ENCODE measurements at regions not wholly inside any gene's neighbourhood (a gene's known extent, or its start where the extent isn't known, plus 50 kb on each side); places are given as distances from the start of the nearest gene placed in this dataset.

DNA sequence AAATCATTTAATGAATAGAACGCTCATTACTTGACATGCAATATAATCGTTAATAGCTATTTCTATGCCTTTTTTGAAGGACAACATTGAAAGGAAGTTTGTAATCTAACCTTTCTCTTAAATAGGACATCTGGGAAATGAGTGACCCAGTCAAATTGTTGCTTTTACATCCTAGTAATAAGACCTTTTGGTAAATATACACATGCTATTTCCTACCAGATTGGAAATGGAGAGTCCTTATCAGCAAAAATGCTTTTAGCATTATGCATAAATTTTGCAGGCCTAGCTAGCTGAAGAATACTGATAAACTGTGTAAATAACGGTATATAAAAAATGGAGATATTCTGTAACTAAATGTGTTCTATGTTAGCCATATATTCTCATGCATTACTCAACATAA, 567.3 kb upstream of the DSEL start:
- no peak for DNase-seq

DNA sequence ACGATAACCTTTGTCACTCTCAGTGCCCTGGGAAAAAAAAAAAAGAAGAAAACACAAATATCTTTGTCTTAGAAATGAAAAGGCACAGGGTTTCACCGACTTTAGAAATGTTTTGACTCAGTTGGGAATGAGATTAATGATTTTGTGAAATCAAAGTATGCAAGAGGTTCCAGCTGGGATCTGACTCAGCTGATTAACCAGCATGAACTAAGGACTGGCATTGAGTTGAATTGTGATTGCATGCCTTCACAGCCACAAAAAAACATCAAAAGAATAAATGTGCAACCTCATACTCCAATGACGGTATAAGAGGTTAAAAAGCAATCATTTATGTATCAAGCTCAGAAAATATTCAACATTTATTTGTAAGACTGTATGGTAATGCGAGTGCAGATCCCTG, 566.6 kb upstream of the DSEL start:
- no peak for DNase-seq

DNA sequence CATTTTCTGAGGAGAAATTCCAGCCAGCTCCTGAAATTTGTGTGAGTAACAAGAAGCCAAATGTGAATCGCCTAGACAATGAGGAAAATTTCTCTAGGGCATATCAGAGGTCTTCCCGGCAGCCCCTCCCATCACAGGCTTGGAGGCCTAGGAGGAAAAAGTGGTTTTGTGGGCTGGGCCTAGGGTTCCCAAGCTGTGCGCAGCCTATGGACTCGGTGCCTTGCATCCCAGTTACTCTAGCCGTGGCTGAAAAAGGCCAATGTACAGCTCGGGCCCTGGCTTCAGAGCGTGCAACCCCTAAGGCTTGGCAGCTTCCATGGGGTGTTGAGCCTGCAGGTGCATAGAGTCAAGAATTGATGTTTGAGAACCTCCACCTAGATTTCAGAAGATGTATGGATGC, 556.2 kb upstream of the DSEL start:
- DNase-seq: no peak

DNA sequence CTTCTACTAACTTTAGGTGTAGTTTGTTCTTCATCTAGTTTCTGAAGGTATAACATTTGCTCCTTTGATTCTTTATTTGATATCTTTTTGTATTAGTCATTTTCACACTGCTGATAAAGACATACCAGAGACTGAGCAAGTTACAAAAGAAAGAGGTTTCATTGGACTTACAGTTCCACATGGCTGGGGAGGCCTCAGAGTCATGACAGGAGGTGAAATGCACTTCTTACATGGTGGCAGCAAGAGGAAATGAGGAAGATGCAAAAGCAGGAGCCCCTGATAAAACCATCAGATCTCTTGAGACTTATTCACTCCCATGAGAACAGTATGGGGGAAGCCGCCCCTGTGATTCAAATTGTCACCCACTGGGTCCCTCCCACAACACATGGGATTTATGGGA, 544.4 kb upstream of the DSEL start:
- DNase-seq: no peak

DNA sequence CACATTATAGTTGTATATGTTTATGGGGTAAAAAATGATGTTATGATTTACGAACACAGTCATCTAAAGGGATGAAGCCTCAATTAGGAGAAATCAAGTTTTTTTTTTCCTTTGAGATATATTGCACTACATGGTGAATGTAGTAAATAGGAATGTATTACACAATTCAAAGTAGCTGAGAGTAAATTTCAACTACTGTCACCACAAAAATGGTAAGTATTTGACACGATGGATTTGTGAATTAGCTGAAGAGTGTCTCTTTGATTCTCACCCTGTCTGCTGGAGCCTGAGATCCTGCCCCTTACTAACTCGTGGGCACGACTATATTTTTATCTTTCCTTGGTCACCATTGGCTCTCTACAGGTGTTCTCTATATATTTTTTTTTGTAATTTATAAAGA, 540.4 kb upstream of the DSEL start:
- DNase-seq: no peak

DNA sequence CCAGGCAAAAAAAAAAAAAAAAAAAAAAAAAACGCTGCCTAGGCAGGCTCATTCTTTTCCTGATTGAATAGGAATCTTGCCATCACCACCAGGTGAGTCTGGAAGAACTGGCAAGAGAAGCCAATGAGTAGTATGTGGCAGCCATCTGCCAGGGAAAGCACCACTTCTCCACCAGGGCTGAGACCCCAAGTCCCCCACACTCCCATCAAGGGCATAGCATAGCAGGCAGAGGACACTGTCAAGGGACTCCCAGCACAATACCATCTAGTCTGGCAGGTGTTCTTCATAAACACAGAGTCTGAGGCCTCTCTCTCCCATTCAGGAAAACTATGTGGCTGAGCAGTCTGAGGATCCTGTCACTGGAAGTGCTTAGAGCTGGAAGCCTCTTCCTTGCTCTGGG, 538.1 kb upstream of the DSEL start:
- no peak for DNase-seq

DNA sequence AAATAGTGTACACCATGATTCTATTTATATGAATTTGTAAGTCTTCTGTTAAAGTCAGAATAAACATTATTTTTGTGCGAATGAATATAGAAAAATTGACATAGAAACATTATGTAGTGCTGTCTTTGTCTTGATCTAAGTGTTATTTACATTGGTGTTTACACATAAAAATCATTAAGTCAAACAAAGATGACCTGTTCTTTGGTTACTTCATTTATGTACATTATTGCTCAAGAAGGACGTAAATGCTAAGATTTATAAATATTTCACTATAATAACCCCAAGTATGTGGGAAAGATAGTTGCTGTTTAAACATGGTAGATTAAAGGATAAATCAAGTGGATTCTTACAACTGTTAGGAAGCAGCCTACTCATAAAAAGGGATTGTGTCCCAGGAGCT, 536.8 kb upstream of the DSEL start:
- no peak for DNase-seq

DNA sequence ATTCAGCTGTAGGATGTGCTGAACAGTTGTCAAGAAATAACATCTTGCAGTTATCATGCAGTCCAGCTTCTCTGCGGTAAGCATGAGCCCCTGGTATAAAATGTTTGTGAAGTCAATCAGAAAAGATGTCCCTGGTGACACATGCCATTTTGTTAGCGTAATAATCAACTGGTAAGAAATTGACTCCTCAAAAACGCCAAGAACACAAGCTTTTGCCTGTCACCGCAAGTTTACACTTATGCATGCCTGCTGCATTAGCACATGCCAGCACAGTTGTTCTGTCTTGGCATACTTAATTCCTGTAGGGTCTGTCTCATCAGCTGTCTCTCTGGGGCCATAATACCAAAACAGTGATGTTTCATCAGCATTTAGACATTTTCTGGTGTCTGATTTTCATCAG, 524.8 kb upstream of the DSEL start:
- no peak for DNase-seq

DNA sequence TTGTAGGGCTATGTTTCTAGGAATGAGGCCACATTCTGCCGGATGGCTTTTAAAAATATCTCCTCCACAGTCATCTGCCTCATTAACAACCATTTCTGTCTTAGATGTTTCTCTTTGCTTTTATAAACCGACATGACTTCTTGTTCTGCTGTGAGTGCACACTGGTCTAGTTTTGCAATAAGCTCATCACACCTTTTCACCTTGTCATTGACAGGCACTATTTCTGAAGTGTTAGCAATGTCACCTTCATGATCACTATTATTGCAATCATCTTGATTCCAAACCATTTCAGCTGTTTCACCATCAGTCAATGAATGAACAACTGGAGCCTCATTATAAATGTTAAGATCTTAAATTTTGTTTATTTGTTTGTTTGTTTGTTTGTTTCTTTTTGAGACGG, 523.7 kb upstream of the DSEL start:
- no peak for DNase-seq

DNA sequence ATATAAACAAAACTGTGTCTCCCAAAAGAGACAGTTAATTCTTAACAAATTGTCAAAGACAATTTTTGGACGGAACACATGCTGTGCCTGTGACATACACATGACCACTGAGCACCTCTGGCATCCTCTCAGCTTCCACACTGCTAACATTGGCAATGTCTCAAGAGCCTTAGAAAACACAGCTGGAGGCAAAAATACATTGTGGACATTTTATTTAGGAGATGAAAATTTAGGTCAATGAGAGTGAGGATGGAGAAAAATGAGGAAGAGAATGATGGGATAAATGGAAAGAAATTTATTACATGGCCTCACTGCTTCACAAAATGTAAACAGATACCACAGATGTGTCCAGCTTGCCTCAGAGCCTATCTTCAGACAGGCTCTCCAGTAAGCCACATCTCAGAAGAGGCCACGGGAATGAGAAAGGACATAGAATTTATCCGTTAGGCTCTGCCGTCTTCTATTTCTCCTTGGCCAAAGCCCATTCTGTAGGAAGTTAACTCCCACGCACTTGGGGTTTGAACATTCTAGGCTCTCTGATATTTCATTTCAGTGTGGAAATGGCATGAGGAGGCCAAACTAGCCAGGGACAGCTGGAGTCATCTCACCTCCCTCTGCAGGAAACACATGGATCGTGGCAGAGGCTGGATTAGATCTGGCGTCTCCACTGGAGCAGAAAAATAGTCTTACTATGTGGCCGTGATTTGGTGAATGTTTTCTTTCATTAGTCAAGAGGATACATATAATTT, 519.4 kb upstream of the DSEL start:
- no peak for DNase-seq

DNA sequence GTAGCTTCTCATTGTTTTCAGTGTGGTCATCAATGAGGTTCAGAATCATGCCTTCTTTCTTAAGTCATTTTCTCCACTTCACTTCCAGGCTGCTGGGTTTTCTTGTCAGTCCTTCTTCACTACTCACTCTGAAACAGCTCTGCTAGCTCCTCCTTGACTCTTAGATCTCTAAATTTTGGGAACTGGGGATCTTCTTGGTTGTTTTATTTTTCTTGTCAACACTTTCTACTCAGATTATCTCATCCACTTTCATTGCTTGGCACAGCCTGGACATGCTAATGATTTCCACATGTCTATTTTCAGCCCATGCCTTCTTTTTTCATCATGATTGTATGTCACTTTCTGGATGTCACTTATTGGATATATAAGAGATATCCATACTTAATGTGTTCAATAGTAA, 517.8 kb upstream of the DSEL start:
- no peak for DNase-seq

DNA sequence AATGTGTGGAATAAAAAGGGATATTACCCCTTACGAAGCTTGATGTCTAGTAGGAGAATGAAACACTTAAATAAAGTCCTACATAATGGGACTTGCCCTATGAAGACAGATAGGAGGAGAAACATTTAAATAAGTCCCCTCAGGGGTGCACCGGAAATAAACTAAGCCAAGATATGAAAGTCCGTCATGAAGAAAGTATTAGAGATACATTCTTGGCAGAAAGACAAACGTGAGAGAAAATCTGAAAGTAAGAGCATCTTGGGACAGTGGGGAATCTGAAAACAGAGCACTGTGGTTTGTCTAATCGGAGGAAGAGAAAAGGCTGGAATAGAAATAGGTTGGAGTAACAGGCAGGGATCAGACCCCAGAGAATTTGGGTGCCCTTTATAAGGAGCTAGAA, 516.9 kb upstream of the DSEL start:
- no peak for DNase-seq

DNA sequence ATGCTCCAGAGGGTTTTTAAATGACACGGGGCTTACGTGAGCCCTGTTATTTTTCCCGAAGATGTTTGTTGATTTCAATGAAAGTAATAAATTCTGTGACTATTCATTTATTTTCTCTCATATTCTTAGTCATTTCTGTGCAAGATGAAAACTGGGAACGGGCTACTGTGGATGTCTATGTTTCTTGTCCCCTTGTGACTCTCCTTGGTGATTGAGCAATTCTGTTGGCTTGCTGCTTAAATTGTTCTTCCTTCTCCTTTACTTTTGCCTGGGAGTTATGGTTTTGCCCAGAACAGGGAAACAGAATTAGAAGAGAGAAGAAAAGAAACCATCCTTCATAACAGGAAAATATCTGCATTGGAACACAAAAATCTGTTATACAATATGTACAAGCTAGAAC, 508.2 kb upstream of the DSEL start:
- DNase-seq: no peak

DNA sequence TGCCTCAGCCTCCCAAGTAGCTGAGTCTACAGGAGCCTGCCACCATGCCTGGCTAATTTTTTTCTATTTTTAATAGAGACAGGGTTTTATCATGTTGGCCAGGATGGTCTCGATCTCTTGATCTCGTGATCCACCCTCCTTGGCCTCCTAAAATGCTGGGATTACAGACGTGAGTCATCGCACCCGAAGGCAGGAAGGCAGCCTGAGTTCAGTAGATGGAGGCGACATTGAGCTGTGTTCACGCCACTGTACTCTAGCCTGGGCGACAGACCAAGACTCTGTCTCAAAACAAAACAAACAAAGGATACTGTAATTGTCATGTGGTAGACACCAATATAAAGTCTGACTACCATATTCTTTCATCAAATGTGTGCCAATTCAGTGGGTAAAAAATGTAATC, 500.9 kb upstream of the DSEL start:
- no peak for DNase-seq

DNA sequence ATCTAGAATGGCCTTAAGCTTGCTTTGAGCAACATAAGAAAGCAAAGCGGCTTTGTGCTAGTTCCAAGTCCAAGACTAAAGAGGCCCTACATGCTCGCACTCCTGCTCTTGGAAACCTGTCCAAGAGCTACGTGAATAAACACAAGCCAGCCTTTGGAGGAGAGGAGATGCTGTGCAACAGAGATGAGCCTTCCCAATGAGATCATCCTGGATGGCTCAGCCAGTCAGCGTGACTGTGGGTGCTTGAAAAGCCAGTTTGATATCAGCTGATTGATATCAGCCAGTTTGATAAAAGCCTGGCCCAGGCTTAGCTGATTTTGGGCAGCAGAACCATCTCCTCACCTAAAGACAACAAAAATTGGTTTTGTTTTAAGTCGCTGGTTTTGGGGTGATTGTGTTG, 481.0 kb upstream of the DSEL start:
- DNase-seq: no peak

DNA sequence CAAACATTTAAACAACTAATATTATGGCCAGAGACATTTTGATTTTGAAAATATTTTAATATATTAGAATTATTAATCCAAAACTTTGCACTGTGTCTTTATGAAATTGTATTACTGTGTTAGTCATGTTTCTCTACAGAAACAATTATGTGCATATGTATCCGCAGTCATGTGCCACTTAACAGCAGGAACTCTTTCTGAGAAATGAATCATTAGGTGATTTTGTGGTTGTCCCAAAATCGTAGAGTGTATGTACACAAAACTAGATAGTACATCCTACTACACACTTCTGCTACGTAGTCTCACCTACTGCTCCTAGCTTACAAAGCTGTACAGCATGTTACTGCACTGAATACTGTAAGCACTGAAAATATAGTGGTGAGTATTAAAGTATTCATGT, 479.2 kb upstream of the DSEL start:
- DNase-seq: no peak

DNA sequence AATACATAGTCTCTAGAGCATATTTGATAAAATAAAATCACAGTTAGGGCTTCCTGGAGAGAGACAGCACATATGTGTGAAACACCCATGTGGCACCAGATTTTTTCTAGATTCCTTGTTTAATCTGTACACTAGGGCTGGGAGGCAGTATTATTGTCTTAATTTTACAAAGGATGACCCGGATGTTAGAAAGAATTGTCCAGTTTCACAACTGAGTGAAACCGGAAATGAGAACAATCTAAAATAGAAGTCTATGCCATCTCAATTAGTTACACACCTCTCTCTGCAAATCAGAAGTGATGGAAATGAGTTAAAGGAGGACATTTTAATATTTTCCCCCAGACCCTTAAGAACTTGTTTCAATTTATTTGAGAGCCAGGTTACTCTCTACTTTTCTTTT, 463.7 kb upstream of the DSEL start:
- no peak for DNase-seq

DNA sequence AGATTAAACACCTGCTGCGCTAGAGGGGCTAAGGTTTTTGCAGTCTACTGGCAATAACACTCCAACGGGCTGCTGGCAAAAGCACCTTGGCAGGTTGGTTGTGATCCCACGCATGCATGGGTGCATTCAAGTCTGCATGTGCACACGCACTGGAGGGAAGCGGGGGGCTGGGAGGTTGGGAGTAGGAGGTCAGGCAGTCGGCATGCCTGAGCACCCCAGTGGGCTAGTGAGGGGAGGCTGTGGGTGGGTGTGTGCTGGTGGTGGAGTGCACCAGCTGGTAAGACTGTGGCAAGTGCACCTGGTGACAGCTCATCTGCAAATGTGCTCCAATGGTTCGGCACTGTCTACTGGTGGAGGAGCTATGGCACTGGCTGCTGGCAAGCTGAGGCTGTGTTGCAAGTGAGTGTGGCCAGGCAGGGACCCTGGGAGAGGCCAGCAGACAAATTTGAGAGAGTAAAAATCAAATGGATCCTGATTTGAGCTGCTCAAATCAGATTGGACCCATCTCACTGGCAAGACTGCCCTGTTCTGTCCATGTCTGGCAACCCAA, 460.6 kb upstream of the DSEL start:
- DNase-seq: no peak

DNA sequence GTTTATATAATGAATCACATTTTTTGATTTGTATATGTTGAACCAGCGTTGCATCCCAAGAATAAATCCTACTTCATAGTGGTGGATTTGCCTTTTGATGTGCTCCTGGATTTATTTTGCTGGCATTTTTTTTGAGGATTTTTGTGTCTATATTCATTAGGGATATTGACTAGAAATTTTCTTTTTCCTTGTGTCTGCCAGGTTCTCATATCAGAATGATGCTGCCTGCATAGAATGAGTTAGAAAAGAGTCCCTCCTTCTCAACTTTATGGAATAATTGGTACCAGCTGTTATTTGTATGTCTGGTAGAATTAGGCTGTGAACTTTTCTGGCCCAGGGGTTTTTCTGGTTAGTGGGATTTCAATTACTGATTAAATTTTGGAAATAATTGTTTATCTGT, 457.4 kb upstream of the DSEL start:
- no peak for DNase-seq

DNA sequence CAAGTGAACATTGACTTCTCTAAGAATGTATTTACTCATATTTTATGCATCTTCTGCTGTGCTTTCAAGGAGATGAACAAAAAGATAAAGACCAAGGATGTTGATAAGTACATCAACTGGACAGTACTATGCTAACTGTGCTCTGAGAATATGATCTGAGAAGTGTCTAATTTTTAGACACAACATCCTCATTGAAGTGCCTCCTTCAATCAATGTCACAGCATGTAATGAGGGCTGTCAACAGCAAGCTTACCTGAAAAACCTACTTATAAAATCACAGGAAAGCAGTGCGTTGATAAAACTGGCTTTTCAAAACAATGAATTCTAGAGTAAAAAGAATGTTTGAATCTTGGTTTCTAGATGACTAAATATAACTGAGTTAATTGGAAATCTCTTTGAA, 452.9 kb upstream of the DSEL start:
- DNase-seq: no peak

DNA sequence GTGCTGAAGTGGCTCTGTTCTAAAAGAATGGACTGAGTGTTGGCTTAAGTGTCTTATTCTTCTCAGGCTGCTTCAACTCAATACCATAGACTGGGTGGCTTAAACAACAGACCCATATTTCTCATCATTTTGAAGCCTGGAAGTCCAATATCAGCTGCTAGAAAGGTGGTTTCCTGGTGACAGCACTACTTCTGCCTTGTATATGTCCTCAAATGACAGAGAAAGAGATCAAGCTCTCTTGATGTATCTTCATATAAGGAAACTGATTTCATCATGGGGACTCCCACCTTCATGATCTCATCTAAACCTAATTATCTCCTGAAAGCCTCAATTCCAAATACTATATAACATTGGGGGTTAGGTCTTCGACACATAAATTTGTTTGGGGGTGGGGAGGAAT, 449.7 kb upstream of the DSEL start:
- DNase-seq: no peak

DNA sequence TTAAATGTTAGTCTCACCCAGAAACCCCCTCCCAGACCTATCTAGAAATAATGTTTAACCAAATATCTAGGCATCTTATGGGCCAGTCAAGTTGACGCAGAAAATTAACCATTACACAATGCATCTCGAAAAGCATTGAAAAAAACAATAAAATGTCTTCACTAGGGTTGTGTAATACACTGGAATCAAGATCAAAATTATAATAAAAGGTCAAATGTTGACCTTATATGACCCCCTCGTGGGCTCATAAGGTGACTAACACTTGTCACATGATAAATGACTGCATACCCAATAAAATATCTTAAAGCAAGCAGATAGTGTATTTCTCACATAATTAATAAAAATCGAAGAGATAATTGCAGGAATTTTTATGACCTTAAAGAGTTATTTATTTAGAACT, 447.9 kb upstream of the DSEL start:
- DNase-seq: no peak

DNA sequence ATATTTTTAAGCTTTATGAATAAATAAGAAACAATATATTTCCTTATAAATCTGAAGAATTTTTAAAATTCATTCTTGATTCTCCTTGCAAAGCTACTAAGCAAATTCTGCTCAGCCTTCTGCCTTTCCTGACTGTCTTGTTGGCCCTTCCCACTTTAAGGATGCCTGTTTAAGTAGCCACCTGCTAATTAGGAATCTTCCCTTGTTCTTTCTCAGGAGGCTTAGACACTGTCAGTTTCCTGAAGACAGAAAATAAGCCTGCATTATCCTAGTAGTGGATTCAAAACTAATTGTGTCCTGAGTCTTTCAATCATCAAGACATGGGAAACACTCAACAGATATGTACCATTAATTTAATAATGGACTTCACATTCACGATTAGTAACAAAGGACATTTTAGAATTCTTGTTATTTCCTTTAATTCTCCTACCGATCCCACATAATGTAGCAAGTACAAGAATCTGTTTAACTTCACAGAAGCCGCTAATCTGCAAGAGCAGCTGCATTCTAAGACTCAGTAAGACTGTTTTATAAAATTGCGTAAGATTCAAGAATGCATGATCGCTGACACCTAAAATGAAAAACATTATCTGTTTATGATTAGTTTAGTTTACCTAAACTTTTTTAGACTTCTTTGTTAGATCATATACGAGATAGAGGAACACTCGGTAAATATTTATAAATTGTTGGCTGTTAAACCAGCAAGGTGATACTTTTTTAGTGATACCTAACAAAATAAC, 445.4 kb upstream of the DSEL start:
- DNase-seq: no peak

DNA sequence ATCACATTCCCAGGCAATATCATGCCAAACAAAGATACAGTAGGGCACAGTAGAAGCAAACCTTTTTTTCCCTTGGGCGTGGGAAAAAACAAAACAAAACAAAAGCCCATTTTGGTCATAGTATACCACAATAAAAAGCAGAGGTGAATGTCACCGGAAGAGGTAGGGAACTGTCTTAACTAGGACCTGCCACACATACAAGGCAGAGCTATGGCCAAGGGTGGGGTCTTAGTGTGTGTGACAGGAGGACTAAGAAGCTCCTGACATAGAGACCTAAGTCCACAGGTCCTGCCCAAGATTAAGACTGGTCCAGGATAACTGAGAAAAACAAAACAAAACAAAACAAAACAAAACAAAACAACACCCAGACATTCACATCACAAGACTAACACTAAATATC, 441.2 kb upstream of the DSEL start:
- no peak for DNase-seq

DNA sequence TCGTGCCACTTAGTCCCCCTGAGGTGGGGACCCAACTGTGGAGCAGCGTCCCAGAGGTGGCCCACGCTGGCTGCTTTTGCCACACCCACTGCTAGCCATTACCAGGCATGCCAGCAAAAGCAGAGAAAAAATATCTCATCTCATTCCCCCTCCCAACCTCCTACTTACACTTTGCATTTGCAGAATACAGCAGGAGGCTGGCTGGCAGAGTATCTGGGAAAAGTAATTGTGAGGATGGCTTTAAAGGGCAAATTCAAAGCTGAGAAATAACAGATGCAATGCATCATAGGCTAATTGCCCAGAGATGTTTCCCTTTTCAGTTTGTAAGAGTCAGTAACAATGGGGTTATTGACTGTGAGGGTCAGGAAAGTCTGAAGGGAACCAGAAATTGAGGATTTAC, 438.1 kb upstream of the DSEL start:
- no peak for DNase-seq
